GM19238 (cell line): ENCODE measurements at regions not wholly inside any gene's neighbourhood (a gene's known extent, or its start where the extent isn't known, plus 50 kb on each side); places are given as distances from the start of the nearest gene placed in this dataset.
"Not testable (repeated sequence)": the region's sequence is repeated elsewhere in the genome, so short reads cannot be mapped to it uniquely, and the experiment has no call there.

Experiments used
- DNase-seq: peaks from one replicate; pipeline ENCODE4 v3.0.0; 2011; ENCODE audit warnings: low spot score; ENCODE audit not compliant: insufficient read length

DNA sequence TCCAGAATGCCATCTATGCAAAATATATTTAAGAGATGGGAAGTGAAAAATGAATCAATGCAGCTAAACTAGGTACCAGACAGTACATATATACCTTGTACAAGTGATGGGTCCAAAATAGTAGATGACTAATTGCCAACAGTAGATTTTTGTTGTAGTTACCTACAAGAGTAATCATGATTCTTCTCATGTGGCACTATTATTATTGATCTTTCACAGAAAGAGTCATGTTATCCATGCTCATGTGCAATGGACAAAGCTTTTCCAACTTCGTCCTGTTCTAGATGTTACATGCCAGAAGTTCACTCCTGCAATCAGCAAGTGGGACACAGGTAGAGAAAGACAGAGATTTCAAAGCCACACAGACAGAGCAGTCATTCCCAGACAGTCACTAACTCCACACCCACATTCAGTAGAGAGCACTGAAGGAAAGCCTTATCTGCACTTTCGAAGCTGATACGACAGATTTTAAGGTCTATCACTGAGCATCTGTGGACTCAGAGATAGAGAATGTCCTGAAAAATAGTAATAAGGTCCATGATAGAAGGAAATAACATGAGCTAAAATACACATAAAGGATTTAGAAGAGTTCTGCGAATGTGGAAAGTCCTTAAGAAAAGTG, 101.6 kb upstream of the ITPRID2 start:
- no peak for DNase-seq

DNA sequence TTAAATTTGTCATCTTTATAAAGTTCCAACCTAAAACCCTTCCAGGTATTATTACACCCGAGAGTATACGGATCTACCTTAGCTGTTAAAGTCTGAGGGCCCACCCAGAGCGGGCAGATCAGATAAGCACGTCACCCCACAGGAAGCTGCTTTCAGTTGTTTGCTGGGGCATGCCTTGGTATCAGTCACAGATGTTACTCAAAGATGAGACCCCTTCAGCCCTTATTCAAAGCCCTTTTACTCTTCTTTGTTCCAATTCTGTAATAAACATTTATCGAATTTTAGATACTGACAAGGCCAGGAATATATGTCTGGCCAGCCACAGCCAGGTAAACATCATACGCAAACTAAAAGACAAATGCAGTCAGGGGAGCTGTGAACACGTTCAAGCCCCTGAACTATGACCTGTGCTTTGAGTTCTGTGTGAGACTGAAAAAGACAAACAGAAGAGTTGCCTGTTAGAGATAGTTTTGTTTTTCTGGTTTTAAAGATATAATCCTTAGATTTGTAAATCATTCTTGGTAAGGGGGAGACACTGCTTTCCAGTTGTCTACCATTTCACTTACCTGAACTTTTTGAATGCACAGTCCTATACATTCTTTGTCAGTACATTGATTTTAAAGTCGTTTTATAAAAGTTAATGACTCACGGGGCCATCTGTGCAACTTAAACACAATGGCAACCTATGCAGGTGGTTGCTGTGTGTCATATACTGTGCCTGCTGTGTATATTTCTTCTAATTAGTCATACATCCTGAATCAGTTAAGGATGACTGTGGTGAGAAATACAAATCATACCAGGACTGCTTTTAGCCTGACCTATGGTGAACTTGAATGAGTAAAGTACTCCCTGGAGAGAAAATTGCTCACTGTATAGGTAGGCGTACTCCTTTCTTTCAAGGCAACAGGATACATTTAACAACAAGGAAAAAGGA, 100.5 kb upstream of the ITPRID2 start:
- peak; percentile 7 for DNase-seq

DNA sequence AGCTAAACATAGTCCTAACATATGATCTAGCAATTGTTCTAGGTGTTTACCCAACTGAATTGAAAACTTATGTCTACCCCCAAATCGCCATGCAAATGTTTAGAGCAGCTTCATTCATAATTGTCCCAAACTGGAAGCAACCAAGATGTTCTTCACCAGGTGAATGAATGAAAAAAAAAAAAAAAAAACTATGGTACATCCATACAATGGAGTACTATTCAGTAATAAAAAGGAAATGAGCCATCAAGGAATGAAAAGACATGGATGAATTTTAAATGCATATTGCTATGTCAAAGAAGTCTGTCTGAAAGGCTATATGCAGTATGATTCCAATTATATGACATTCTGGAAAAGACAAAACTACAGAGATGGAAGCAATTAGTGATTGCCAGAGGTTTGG, 98.6 kb upstream of the ITPRID2 start:
- no peak for DNase-seq

DNA sequence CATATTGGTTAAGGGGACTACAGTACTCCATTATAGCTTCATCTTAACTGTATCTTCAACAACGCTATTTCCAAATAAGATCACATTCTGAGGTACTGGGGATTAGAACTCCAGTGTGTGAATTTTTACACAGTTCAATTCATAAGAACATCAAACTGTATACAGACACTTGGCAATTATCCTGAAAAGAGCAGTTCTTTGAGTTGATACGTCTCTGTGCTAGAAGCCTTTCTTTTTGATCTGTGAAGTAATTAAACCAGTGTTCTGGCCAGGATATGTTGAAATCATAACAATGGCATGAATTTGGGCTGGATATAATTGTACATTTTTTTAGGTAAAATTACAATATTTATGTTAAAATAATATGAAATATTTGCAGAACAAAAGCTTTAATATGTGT, 93.5 kb upstream of the ITPRID2 start:
- DNase-seq: no peak

DNA sequence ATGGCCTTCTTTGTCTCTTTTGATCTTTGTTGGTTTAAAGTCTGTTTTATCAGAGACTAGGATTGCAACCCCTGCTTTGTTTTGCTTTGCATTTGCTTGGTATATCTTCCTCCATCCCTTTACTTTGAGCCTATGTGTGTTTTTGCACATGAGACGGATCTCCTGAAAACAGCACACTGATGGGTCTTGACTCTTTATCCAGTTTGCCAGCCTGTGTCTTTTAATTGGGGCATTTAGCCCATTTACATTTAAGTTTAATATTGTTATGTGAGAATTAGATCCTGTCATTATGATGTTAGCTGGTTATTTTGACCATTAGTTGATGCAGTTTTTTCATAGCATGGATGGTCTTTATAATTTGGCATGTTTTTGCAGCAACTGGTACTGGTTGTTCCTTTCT, 89.2 kb upstream of the ITPRID2 start:
- DNase-seq: not testable (repeated sequence)

DNA sequence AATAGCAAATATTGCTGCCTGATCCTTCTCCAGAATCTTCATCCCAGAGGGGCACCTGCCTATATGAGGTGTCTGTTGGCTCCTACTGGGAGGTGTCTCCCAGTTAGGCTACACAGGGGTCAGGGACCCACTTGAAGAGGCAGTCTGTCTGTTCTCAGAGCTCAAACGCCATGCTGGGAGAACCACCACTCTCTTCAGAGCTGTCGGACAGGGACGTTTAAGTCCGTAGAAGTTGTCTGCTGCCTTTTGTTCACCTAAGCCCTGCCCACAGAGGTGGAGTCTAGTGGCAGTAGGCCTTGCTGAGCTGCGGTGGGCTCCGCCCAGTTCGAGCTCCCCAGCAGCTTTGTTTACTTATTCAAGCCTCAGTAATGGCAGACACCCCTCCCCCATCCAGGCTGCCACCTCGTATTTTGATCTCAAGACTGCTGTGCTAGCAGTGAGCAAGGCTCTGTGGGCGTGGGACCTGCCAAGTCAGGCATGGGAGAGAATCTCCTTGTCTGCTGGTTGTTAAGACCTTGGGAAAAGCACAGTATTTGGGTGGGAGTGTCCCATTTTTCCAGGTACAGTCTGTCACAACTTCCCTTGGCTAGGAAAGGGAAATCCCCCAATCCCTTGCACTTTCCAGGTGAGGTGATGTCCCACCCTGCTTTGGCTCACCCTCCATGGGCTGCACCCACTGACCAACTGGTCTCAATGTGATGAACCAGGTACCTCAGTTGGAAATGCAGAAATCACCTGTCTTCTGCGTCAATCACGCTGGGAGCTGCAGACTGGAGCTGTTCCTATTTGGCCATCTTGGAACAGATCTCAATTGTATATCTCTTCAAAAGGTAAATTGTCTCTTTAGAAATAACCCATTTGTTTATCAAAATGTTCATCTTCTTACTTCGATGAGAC, 87.4 kb upstream of the ITPRID2 start:
- not testable (repeated sequence) for DNase-seq

DNA sequence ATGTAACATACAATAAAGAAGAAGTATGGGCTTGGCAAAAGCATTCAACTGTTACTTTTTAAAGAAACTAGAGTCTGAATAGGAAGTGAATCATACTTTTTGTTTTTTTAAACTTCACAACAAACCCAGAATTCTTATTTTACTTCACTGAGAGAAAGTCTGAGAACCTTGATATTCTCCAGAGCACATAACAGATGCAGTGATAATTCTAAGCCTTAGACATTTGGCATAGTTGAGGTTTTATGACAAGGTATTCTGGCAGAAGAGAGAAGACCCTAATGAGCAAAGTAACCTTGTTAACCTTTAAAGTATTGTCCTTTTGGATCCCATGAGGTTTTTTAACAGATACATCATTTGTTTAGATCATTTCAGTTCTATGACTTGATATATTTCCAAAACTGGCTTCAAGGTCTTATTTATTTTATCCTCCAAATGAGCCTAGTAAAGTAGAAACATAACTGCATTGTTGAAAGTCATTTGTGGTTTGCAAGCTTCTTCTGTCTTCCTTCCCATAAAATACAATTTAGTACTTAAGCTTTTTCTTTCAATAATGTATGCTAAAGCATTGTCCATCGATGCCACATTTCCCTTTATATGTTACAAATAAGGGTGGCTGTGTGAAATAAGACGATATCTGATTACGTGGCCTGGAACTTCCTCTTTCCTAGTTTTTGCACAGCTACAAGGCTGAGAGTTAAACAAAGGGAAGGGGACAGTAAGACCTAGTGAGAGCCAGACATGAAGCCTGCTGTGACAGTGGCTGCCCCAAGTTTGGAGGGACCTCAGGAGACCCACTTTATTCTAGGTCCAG, 86.1 kb upstream of the ITPRID2 start:
- DNase-seq: no peak

DNA sequence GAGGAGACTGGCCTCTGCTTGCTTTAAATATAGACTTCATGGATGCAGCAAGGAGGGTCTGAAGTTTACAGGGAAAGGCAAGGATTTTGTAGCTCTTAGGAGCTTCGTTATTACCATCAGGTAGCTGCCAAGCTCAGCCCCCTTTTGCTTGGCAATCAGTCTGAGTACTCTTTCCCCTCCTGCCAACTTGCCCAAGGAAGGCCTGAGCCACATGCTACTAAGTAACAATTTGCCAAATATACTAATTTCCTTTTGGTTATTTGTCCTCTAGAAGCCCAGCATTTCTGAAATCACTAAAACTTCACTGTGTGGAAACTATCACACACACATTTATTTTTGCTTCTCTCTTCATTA, 85.5 kb upstream of the ITPRID2 start:
- DNase-seq: no peak

DNA sequence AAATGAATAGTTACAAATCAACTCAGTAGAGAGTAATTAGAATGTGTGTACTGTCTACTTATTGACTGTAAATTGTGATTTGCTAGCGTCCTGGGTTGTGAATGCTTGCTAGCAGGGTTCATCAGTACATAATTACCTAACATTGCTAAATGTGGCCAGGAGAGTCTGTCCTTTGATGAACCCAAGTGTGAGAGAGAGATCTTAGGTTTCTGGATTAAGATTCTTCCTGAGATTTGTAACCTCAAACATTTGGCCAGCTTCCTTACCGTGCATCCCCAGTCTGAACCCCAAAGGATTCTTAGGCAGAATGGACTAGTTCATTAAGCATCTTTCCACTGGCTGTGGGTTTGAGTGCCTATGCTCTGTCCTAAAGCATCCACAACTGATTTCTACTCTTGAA, 84.0 kb upstream of the ITPRID2 start:
- no peak for DNase-seq

DNA sequence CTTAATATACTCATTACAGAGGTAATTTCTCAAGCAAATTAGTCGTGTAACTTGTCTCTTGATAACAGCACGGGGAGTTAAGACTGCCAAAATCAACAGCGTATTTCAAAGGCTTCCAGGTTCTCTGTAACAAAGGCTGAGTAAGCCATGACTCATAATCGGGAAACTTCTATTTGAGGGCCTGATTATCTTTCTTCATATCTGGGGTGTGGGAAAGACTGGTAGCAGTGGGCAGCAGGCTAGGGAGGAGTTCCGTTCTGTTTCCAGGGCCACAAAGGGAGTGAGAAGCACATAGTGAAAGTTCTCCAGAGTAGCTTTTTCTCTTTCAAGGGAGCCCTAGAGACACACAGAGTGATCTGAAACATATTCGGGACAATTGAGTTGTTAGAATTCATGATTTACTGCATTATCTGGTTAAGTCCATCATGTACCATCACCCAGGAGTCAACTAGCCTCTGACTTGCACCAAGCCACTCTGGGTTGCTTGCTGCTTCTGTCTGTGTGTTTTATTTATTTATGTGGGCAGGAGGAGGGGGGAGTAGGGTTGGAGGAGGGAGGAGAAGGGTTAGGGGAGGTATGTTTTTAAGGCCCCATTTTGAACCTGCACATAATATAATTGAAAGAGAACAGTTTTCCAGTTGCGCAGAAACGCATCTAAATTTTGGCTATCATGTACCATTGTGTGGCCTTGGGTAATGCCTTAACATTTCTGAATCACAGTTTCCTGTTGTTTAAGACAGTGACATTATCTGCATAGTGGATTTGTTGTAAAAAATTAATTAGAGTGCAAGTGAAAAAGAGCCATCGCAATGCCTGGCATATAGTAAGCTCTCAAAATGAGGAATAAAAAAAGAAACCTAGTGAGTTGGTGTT, 80.5 kb upstream of the ITPRID2 start:
- DNase-seq: no peak

DNA sequence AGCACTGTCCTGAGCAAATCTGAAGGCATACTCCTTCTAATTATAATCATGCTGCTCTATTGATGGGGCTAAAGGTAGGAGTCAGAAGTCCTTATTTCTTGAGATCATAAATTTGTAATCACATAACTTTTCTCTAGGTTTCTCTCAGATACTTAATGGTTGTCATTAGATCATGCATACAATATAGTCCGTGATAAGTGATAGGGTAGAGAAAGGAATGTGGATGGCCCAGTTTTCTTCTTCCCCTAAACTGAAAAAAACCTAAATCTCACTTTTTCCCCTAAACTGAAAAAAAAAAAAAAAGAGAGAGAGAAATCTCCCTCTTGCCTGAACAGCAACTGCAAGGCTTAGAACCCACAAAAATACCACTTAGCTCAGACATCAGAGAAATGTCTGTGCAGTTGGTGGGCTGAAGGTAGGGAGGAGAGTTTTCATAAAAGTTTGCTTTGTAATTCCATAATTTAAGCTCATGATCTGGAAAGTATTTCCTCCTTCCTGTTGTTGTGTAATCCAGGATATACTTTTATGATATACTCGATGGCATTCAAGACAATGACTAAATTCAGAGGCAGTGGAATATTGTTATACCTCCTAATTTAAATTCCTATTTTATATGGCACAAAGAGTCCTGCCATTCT, 79.3 kb upstream of the ITPRID2 start:
- no peak for DNase-seq

DNA sequence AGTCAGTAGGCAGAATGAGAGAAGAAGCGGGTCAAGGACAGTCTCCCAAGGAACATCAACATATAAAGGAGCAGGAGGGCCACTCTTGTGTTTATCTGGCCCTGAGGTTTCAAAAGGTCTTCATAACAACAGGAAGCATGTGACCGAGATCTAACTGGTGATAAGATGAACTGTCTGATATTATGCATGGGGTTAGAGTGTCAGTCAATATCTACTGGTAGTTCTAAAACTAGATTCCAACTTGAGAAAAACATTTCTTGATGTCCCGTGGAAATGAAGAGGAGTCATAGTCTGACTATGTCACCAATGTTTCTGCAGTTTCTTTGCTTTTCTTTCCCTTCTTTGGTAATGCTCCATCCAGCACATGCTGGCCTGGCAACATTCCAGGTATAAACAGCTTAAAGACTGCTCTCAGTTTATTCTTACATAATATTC, 77.5 kb upstream of the ITPRID2 start:
- no peak for DNase-seq

DNA sequence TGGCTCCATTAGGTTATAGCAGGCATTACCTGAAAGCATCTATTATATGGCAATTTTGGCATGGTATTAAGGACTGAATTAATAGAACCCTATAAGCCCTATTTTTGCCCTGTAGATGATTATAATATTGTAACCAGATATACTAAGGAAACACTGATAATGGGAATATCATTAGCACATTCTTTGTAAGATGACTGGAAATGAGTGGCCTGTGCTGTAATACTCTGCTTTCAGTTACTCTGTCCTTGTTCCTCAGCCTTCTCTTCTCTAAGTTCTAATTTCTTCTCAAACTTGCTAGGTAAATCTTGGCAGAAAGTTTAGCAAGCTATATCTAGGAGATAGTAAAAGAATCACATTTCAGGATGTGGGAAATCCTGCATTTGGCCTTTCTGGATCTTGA, 74.0 kb upstream of the ITPRID2 start:
- no peak for DNase-seq

DNA sequence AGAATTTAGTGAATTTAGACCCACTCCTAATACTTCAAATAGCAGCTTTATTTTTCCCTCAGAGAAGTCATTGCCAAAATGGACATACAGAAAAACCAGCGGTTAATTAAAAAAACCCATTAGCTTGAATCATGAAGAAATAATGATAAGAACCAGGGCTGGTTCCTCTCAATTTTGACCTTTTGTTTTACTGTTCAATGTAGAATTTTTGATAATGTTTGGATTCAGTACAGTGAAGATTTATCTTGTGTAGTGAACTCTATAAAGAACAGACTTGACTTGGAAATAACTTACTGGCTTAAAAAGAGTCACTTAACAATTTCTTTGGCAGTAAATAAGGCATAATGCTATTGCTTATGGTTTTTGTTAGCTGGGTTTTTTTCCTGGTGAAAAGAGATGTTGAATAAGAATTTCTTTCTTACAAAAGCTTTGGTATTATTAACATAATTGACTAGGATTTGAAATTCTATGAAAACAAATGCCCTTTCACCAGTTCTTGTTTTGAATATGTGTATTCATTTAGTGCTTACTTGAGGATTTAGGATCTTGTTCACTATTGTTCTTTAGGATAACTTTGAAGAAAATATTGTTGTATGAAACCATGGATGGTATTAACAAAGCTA, 73.4 kb upstream of the ITPRID2 start:
- DNase-seq: no peak

DNA sequence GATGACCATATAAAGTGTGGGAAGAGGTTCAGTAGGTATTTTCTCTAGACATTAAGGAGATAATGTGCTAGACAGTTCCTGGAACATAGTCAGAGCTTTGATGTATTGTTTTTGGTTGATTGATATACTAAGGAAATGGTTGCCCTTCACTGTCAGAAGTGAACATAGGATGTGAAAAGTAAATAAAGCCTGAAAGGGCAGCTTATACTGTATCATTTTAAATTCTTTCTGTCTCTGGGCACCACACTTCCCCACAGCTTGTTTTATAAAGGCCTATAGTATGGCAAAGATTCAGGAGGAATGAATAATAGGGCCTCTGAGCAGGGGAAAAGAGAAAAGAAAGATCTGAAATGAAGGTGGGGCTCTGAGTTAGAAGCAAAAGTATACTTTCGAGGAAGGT, 72.7 kb upstream of the ITPRID2 start:
- DNase-seq: no peak

DNA sequence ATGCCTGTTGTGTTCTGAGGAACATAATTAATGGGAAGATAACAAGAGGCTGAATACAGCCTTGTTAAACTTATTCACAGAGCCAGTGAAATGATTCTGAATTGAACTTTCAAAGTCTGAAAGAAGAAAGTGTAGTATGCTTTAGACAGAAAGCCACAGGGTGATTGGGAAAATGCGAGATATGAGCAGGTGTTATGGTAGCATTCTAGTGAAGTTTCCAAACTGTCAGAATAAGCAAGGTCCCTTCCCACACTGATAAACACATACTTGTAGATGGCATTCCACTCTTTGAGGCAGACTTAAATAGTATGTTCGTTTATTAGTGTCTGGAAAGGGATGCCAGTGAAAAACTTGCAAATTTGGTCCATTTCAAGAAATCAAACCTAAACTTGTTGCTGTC, 70.5 kb upstream of the ITPRID2 start:
- no peak for DNase-seq

DNA sequence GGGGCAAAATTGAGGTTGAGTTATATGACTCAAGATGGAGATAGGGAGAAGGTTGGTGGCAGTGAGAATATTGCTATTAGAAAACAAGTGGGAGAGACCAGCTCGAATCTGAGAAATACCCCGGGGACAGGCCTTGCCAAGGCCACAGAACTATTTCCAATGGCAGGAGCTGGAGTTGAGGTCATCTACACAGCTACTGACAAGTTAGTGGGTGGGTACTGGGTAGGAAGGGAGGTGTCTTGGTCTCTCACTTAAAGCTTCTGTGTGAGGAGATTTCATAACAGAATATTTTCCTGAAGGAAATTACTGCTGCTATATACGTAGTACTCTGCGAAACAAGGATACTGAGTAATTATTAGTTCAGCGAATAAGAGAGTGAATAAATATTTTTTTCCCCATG, 69.4 kb upstream of the ITPRID2 start:
- DNase-seq: no peak

DNA sequence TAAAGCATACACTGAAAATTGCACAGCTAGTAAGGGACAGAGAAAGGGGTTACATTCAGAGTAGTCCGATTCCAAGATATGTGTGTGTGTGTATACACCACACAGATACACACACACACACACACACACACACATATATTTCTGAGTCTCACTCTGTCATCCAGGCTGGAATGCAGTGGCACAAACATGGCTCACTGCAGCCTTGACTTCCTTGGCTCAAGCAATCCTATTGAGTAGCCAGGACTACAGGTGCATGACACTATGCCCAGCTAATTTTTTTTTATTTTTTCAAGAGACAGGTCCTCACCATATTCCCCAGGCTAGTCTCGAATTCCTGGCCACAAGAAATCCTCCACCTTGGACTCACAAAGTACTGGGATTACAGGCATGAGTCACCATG, 68.1 kb upstream of the ITPRID2 start:
- DNase-seq: no peak

DNA sequence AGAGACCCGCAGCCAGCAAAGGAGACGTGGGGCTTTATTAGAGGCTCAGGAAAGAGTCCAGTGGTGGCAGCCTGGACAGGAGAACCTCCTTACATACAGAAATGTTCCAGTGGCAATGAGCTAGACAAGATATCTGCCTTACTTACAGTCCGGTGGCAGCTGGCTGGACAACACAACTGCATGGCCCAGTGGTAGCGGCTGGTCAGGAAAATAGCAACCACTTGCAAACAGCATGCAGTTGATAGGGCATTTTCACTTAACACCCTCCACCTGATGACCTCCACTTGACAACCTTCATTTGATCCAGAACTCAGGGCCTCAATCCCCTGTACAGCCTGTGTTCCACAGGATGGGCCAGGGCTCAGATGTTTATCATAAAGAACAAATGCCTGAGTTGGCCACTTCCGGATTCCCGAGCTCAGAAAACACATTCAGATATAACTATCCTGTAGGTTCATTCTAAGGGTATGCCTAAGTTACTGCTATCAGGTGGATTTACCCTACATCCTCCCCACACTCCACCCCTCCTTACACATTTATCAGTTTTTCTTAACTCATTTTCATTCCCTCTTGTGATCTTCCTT, 63.3 kb upstream of the ITPRID2 start:
- DNase-seq: no peak
